ENCODE measurements at regions not wholly inside any gene's neighbourhood (a gene's known extent, or its start where the extent isn't known, plus 50 kb on each side); places are given as distances from the start of the nearest gene placed in this dataset.

- no peak for DNase-seq (ENCODE audit: low read depth)
- TF ChIP-seq CTCF (IDR thresholded peaks at IDR 0.05; ENCODE audit: insufficient read depth, low read length, poor library complexity, severe bottlenecking) = no peak
- Histone ChIP-seq H3K27me3 (ENCODE audit: control insufficient read depth, insufficient read depth, low read length) (no peaks in the 10 kb centered on the region), H3K36me3 (ENCODE audit: control insufficient read depth, insufficient read depth, low read length) (no peaks in the 10 kb centered on the region), H3K4me3 (ENCODE audit: low read depth, low read length) (no peak overlapping the region)
These were observed 50.5 kb upstream of the FAM9C start for GRCh38 chrX:13094828-13095341.

GRCh38 chrX:13094374-13094773 lies 50.0 kb upstream of the FAM9C start:
- TF ChIP-seq CTCF (IDR thresholded peaks at IDR 0.05; ENCODE audit: insufficient read depth, low read length, poor library complexity, severe bottlenecking) = no peak
- Histone ChIP-seq H3K4me3 (ENCODE audit: low read depth, low read length) (no peak overlapping the region), H3K27me3 (ENCODE audit: control insufficient read depth, insufficient read depth, low read length) (no peaks in the 10 kb centered on the region), H3K36me3 (ENCODE audit: control insufficient read depth, insufficient read depth, low read length) (no peaks in the 10 kb centered on the region)
- DNase-seq (ENCODE audit: low read depth) = no peak

Measured in kidney epithelial cell (primary cell).